Adrenal gland (tissue), 9 donors: ENCODE measurements at regions not wholly inside any gene's neighbourhood (a gene's known extent, or its start where the extent isn't known, plus 50 kb on each side); places are given as distances from the start of the nearest gene placed in this dataset.

Experiments used
- DNase-seq, 7 donors: peaks; one replicate each; pipeline ENCODE4 v3.0.0-alpha.2; 2019 to 2020
- H3K27ac ChIP-seq, 5 donors: fragments of 200-600 bp; sonication (generic) in 4 of 5; 1 replicate in 3 of 5; 2 replicates in 2 of 5; pipeline versions ENCODE4 v1.5.1 to v1.8.0; 2016 to 2020; ENCODE audit warnings: mild to moderate bottlenecking in 1 of 5
- H3K27me3 ChIP-seq: fragments of 200-600 bp; 2 replicates; pipeline ENCODE4 v1.8.0; 2021
- H3K36me3 ChIP-seq, 2 donors: fragments of 200-600 bp; replicated peaks in 1 of 2; 1 replicate in 1 of 2; 2 replicates in 1 of 2; pipeline versions ENCODE4 v1.5.1 to v1.8.0; 2018 to 2022
- H3K4me1 ChIP-seq, 2 donors: fragments of 200-600 bp; replicated peaks in 1 of 2; 1 replicate in 1 of 2; 2 replicates in 1 of 2; pipeline versions ENCODE4 v1.5.1 to v1.8.0; 2018 to 2021
- H3K4me3 ChIP-seq, 4 donors: fragments of 200-600 bp; sonication (generic) in 3 of 4; one replicate each; pipeline ENCODE4 v1.5.1; 2016 to 2018
- H3K9me3 ChIP-seq, 3 donors: fragments of 200-600 bp; sonication (generic) in 1 of 3; replicated peaks in 1 of 3; 1 replicate in 2 of 3; 2 replicates in 1 of 3; pipeline versions ENCODE4 v1.5.1 to v1.8.0; 2016 to 2021
- POLR2A ChIP-seq, 2 donors: fragments of 450-650 bp; IDR thresholded peaks; one replicate each; pipeline ENCODE4 v1.6.1; 2017; ENCODE audit warnings: antibody characterized with exemption in 2 of 2, mild to moderate bottlenecking in 2 of 2, moderate library complexity in 1 of 2
- WGBS, 4 donors: extraction: QIAGEN DNeasy Blood & Tissue Kit in 2 of 4; methylation state at CpG; one replicate each; pipeline versions ENCODE4 v1.1.5 to v1.1.7; 2013 to 2017; 5-methylcytosine and 5-hydroxymethylcytosine counted together
- intact Hi-C, 2 donors: fragments of 100-400 bp; cut with DNase I; formaldehyde crosslinking; loops; one replicate each; pipeline versions ENCODE4 v1.14.1 to v1.15.0; 2022 to 2023
- TF ChIP-seq, protein P1 (sequence below), 6 experiments: fragments of 450-650 bp in 4 of 6; fragments of 200-600 bp in 2 of 6; sonication (generic) in 1 of 6; IDR thresholded peaks; 1 replicate in 5 of 6; 2 replicates in 1 of 6; pipeline versions ENCODE4 v1.5.1 to v1.8.0; 2016 to 2021; ENCODE audit warnings: antibody characterized with exemption in 6 of 6, mild to moderate bottlenecking in 2 of 6, moderate library complexity in 1 of 6
- donor health status: healthy with polysubstance abuse.
- donor health status: Bipolar disorder and iron deficiency.
- donor health status: DM: yes; HTN: yes; CAD: no.
- donor health status: DM: no; HTN: no; CAD: no.
- donor health status: DM: no; HTN: no; CAD: no.

GRCh38 chr12:75965661-75966060, 65.9 kb downstream of the PHLDA1 start:
- Histone ChIP-seq H3K4me3 (no peak overlapping the region), H3K4me1 (no peaks in the 10 kb centered on the region), H3K27me3 (no peaks in the 10 kb centered on the region), H3K27ac (no peak overlapping the region), H3K9me3 (no peaks in the 10 kb centered on the region), H3K36me3 (no peaks in the 10 kb centered on the region)
- TF ChIP-seq, protein P1, sequence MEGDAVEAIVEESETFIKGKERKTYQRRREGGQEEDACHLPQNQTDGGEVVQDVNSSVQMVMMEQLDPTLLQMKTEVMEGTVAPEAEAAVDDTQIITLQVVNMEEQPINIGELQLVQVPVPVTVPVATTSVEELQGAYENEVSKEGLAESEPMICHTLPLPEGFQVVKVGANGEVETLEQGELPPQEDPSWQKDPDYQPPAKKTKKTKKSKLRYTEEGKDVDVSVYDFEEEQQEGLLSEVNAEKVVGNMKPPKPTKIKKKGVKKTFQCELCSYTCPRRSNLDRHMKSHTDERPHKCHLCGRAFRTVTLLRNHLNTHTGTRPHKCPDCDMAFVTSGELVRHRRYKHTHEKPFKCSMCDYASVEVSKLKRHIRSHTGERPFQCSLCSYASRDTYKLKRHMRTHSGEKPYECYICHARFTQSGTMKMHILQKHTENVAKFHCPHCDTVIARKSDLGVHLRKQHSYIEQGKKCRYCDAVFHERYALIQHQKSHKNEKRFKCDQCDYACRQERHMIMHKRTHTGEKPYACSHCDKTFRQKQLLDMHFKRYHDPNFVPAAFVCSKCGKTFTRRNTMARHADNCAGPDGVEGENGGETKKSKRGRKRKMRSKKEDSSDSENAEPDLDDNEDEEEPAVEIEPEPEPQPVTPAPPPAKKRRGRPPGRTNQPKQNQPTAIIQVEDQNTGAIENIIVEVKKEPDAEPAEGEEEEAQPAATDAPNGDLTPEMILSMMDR (IDR thresholded peaks at IDR 0.05): no peak
- TF ChIP-seq POLR2A (IDR thresholded peaks at IDR 0.05): no peak
- DNase-seq: no peak
- intact Hi-C loops: no loop called here
- WGBS, 4 donors: 79 to 92% (median 81%) methylated on average over 2 of the region's 2 CpGs

GRCh38 chr12:75964150-75964549, 67.4 kb downstream of the PHLDA1 start:
- TF ChIP-seq, protein P1 (IDR thresholded peaks at IDR 0.05): no peak
- no peak for TF ChIP-seq POLR2A (IDR thresholded peaks at IDR 0.05)
- Histone ChIP-seq H3K27ac (no peak overlapping the region), H3K4me1 (peaks cover 0 to 6% of the 10 kb centered on the region in 2 donors), H3K36me3 (no peaks in the 10 kb centered on the region), H3K27me3 (no peaks in the 10 kb centered on the region), H3K9me3 (no peaks in the 10 kb centered on the region), H3K4me3 (no peak overlapping the region)
- 50 to 70% (median 57%) methylated on average over 1 of the region's 1 CpG for WGBS, 4 donors
- peak in 2 of 7 donors; percentile 37 to 39 for DNase-seq
- intact Hi-C loops: no loop called here

DNA sequence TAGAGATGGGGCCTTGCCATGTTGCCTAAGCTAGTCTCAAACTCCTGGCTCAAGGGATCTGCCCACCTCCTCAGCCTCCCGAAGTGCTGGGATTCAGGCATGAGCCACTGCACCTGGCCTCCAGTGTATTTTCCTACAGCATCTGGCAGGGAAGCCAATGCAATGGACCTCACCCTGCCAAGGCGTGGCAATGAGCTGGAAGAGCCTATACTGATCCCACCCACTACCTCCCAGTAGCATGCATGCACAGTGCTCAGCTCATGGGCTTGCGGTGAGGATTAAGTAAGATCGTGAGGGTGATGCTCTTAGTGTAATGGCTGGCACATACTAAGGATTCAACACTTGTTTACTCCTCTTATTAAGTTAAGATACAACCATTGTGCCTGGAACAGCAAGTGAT, 69.7 kb downstream of the PHLDA1 start:
- H3K27me3 ChIP-seq: no peaks in the 10 kb centered on the region
- H3K36me3 ChIP-seq: no peaks in the 10 kb centered on the region
- TF ChIP-seq POLR2A (IDR thresholded peaks at IDR 0.05): no peak
- intact Hi-C loops: no loop called here
- no peaks in the 10 kb centered on the region for H3K9me3 ChIP-seq
- H3K4me1 ChIP-seq: peaks cover 0 to 6% of the 10 kb centered on the region in 2 donors
- H3K4me3 ChIP-seq: no peak overlapping the region
- 96 to 100% (median 98%) methylated on average over 3 to 4 of the region's 4 CpGs for WGBS, 4 donors
- no peak overlapping the region for H3K27ac ChIP-seq
- no peak for DNase-seq

GRCh38 chr12:75960954-75961661, 70.5 kb downstream of the PHLDA1 start:
- H3K4me1 ChIP-seq: peaks cover 0 to 6% of the 10 kb centered on the region in 2 donors
- H3K9me3 ChIP-seq: no peaks in the 10 kb centered on the region
- no peaks in the 10 kb centered on the region for H3K36me3 ChIP-seq
- no peak overlapping the region for H3K27ac ChIP-seq
- no peaks in the 10 kb centered on the region for H3K27me3 ChIP-seq
- no peak overlapping the region for H3K4me3 ChIP-seq
- WGBS, 4 donors: 92 to 99% (median 97%) methylated on average over 6 of the region's 6 CpGs
- no peak for DNase-seq
- TF ChIP-seq, protein P1 (IDR thresholded peaks at IDR 0.05): no peak
- no peak for TF ChIP-seq POLR2A (IDR thresholded peaks at IDR 0.05)
- intact Hi-C loops: no loop called here
